CD4-positive, alpha-beta T cell (primary cell): ENCODE measurements at regions not wholly inside any gene's neighbourhood (a gene's known extent, or its start where the extent isn't known, plus 50 kb on each side); places are given as distances from the start of the nearest gene placed in this dataset.

Source experiments
- ATAC-seq: fragments of 200-7000 bp; cut with Tn5 transposase; one replicate; pipeline ENCODE4 v1.10.0; 2022; ENCODE audit warnings: mild to moderate bottlenecking; ENCODE audit not compliant: poor library complexity
- CTCF ChIA-PET: fragments of 350-600 bp; sonication (Branson Sonifier 250); formaldehyde crosslinking; loops from one replicate; lab custom pipeline; 2021; ENCODE audit warnings: antibody characterized with exemption, inconsistent platforms; lab: Charles Lee
- POLR2A ChIA-PET: fragments of 350-600 bp; sonication (Branson Sonifier 250); formaldehyde crosslinking; loops from one replicate; lab custom pipeline; 2021; ENCODE audit warnings: antibody characterized with exemption, inconsistent platforms; lab: Charles Lee
- DNase-seq, 14 experiments: peaks; one replicate each; pipeline ENCODE4 v3.0.0-alpha.2; 2013 to 2020; ENCODE audit warnings: mixed read lengths in 2 of 14
- H3K27ac ChIP-seq, 2 donors: one replicate each; pipeline versions ENCODE4 v1.5.1 to v1.7.0; 2013; ENCODE audit warnings: low read length in 2 of 2, low read depth in 1 of 2, mild to moderate bottlenecking in 1 of 2
- H3K27me3 ChIP-seq, 2 experiments: 1 replicate in 1 of 2; 2 replicates in 1 of 2; pipeline versions ENCODE4 v1.6.1 to v1.7.0; 2013; ENCODE audit warnings: low read length in 2 of 2, control low read depth in 1 of 2, mild to moderate bottlenecking in 1 of 2, moderate library complexity in 1 of 2; ENCODE audit not compliant: insufficient read depth in 2 of 2, control insufficient read depth in 1 of 2
- H3K36me3 ChIP-seq: one replicate; pipeline ENCODE4 v1.6.1; 2013; ENCODE audit warnings: low read length, control low read depth; ENCODE audit not compliant: insufficient read depth
- H3K4me1 ChIP-seq: one replicate; pipeline ENCODE4 v1.6.1; 2013; ENCODE audit warnings: low read length, control low read depth; ENCODE audit not compliant: insufficient read depth
- H3K4me3 ChIP-seq: one replicate; pipeline ENCODE4 v1.5.1; 2013; ENCODE audit warnings: mild to moderate bottlenecking, low read length, moderate library complexity
- H3K9me3 ChIP-seq, 2 experiments: 1 replicate in 1 of 2; 2 replicates in 1 of 2; pipeline versions ENCODE4 v1.6.1 to v1.7.0; 2013; ENCODE audit warnings: low read length in 2 of 2, mild to moderate bottlenecking in 2 of 2, control low read depth in 1 of 2, moderate library complexity in 1 of 2; ENCODE audit not compliant: control insufficient read depth in 1 of 2, insufficient read depth in 1 of 2
- H3K27ac Mint-ChIP-seq: one replicate; pipeline ENCODE4 v1.8.0; 2020; ENCODE audit warnings: mixed read lengths
- H3K27me3 Mint-ChIP-seq: one replicate; pipeline ENCODE4 v1.8.0; 2021; ENCODE audit warnings: mixed read lengths
- H3K36me3 Mint-ChIP-seq: one replicate; pipeline ENCODE4 v1.8.0; 2021; ENCODE audit warnings: low read depth, mixed read lengths
- H3K4me1 Mint-ChIP-seq: one replicate; pipeline ENCODE4 v1.8.0; 2021; ENCODE audit warnings: low read depth, mixed read lengths
- H3K4me3 Mint-ChIP-seq: one replicate; pipeline ENCODE4 v1.8.0; 2020; ENCODE audit warnings: mild to moderate bottlenecking, mixed read lengths
- H3K9me3 Mint-ChIP-seq: one replicate; pipeline ENCODE4 v1.8.0; 2020; ENCODE audit warnings: mixed read lengths
- intact Hi-C, 2 experiments: fragments of 100-400 bp; cut with DNase I in 1 of 2; cut with micrococcal nuclease in 1 of 2; formaldehyde crosslinking; loops; one replicate each; pipeline versions ENCODE4 v1.15.1 to v1.9.0; 2023 to 2025; cut with DNase I, micrococcal nuclease
- TF ChIP-seq, protein P1 (sequence below): fragments of 200-600 bp; IDR thresholded peaks from one replicate; pipeline ENCODE4 v1.8.0; 2022; ENCODE audit warnings: antibody characterized with exemption, mild to moderate bottlenecking

DNA sequence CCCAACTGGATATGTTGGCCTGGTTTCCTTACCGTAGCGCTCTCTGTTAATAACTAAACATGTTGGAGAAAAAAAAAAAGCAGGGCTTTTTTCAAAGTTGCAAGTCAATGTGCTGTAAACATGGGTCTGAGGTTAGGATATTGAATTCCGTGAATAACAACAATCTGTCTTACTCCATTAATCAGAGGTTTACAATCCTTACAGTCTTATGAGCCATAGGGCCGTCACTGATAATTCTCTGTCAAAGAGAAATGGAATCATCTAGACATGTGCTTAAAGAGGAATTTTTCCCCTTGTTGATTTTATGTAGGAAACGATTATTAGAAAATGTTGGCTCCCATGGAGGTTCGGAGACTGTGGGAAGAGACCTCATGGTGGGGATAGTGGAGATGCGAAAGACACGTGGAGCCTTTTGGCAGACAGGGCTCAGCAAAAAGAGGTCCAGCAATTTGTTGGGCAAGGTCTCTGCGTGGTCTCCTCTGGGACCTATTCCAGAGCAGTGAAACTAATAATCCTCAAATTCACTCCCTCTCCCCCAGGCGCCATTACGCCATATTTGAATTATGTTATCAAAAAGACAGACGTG is 83.5 kb upstream of the CLDN14 start:
- Histone ChIP-seq H3K9me3 (no peaks in the 10 kb centered on the region), H3K4me3 (no peak overlapping the region), H3K27ac (no peak overlapping the region), H3K36me3 (no peaks in the 10 kb centered on the region), H3K27me3 (peaks cover 10 to 11% of the 10 kb centered on the region in 2 experiments), H3K4me1 (no peaks in the 10 kb centered on the region)
- no peaks in the 10 kb centered on the region for H3K4me1 Mint-ChIP-seq
- TF ChIP-seq, protein P1, sequence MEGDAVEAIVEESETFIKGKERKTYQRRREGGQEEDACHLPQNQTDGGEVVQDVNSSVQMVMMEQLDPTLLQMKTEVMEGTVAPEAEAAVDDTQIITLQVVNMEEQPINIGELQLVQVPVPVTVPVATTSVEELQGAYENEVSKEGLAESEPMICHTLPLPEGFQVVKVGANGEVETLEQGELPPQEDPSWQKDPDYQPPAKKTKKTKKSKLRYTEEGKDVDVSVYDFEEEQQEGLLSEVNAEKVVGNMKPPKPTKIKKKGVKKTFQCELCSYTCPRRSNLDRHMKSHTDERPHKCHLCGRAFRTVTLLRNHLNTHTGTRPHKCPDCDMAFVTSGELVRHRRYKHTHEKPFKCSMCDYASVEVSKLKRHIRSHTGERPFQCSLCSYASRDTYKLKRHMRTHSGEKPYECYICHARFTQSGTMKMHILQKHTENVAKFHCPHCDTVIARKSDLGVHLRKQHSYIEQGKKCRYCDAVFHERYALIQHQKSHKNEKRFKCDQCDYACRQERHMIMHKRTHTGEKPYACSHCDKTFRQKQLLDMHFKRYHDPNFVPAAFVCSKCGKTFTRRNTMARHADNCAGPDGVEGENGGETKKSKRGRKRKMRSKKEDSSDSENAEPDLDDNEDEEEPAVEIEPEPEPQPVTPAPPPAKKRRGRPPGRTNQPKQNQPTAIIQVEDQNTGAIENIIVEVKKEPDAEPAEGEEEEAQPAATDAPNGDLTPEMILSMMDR: no peak
- H3K9me3 Mint-ChIP-seq: no peaks in the 10 kb centered on the region
- intact Hi-C loops: no loop called here
- H3K4me3 Mint-ChIP-seq: no peak overlapping the region
- H3K27ac Mint-ChIP-seq: no peak overlapping the region
- POLR2A ChIA-PET: no interaction called here
- DNase-seq (no peak), ATAC-seq (no peak)
- H3K27me3 Mint-ChIP-seq: peaks cover 47% of the 10 kb centered on the region
- H3K36me3 Mint-ChIP-seq: no peaks in the 10 kb centered on the region
- CTCF ChIA-PET: no interaction called here

DNA sequence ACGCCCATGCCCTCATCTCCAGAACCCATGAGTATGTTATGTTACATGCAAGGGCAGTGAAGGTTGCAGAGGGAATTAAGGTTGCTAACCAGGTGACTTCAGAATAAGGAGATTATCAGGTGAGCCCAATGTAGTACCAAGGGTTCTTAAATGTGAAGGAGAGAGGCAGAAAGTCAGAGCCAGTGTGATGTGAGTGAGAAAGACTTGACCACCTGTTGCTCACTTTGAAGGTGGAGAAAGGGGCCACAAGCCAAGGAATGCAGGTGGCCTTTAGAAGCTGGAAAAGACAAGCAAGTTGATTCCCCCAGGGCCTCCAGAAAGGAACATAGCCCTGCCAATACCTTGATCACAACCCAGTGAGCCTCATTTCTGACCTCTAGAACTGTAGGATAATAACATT is 84.7 kb upstream of the CLDN14 start:
- Mint-ChIP-seq H3K4me1 (no peaks in the 10 kb centered on the region), H3K9me3 (no peaks in the 10 kb centered on the region), H3K27ac (no peak overlapping the region), H3K27me3 (peaks cover 50% of the 10 kb centered on the region), H3K36me3 (no peaks in the 10 kb centered on the region), H3K4me3 (no peak overlapping the region)
- intact Hi-C loops: no loop called here
- ChIA-PET CTCF (no interaction called here), POLR2A (no interaction called here)
- H3K4me3 ChIP-seq: no peak overlapping the region
- no peaks in the 10 kb centered on the region for H3K4me1 ChIP-seq
- no peak for ATAC-seq
- no peaks in the 10 kb centered on the region for H3K9me3 ChIP-seq
- H3K36me3 ChIP-seq: no peaks in the 10 kb centered on the region
- no peak for DNase-seq
- peaks cover 10 to 11% of the 10 kb centered on the region in 2 experiments for H3K27me3 ChIP-seq
- H3K27ac ChIP-seq: no peak overlapping the region
- TF ChIP-seq, protein P1: no peak

DNA sequence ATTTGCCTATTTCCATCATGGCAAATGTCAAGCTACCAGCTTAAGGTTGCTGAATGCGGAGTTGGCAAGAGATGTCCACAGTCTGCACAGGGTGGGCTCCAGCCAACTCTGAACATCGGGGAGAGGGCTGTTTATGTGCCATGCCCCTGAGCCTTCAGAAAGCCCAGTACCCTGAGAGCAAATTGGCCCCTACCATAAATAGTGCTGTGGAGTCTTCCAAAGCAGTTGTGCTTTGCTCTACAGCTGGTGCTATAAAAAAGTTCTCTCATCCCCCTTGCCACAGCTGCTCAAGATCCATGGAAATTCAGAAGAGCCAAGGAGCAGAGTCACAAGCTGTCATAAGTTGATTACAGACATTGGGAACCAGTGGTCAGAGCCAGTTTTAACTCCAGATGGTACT is 85.6 kb upstream of the CLDN14 start:
- ChIA-PET CTCF (no interaction called here), POLR2A (no interaction called here)
- H3K27ac ChIP-seq: no peak overlapping the region
- H3K36me3 Mint-ChIP-seq: no peaks in the 10 kb centered on the region
- H3K27me3 ChIP-seq: peaks cover 10 to 11% of the 10 kb centered on the region in 2 experiments
- TF ChIP-seq, protein P1: no peak
- ATAC-seq (no peak), DNase-seq (no peak)
- intact Hi-C loops: no loop called here
- H3K27me3 Mint-ChIP-seq: peaks cover 53% of the 10 kb centered on the region
- no peaks in the 10 kb centered on the region for H3K9me3 Mint-ChIP-seq
- H3K27ac Mint-ChIP-seq: no peak overlapping the region
- no peaks in the 10 kb centered on the region for H3K4me1 Mint-ChIP-seq
- no peak overlapping the region for H3K4me3 ChIP-seq
- H3K36me3 ChIP-seq: no peaks in the 10 kb centered on the region
- H3K9me3 ChIP-seq: no peaks in the 10 kb centered on the region
- H3K4me3 Mint-ChIP-seq: no peak overlapping the region
- no peaks in the 10 kb centered on the region for H3K4me1 ChIP-seq
